ENCODE measurements at regions not wholly inside any gene's neighbourhood (a gene's known extent, or its start where the extent isn't known, plus 50 kb on each side); places are given as distances from the start of the nearest gene placed in this dataset.
"Not testable (repeated sequence)": the region's sequence is repeated elsewhere in the genome, so short reads cannot be mapped to it uniquely, and the experiment has no call there.

GRCh38 chr5:91484662-91485061, 101.5 kb upstream of the ARRDC3 start:
- H3K4me1 ChIP-seq (ENCODE audit: low read length), result no peaks in the 10 kb centered on the region
- H2AFZ ChIP-seq (ENCODE audit: low read depth, low read length), result no peak overlapping the region
- TF ChIP-seq EZH2phosphoT487 (IDR thresholded peaks at IDR 0.05; ENCODE audit: low read depth), result no peak
- TF ChIP-seq, protein P1, sequence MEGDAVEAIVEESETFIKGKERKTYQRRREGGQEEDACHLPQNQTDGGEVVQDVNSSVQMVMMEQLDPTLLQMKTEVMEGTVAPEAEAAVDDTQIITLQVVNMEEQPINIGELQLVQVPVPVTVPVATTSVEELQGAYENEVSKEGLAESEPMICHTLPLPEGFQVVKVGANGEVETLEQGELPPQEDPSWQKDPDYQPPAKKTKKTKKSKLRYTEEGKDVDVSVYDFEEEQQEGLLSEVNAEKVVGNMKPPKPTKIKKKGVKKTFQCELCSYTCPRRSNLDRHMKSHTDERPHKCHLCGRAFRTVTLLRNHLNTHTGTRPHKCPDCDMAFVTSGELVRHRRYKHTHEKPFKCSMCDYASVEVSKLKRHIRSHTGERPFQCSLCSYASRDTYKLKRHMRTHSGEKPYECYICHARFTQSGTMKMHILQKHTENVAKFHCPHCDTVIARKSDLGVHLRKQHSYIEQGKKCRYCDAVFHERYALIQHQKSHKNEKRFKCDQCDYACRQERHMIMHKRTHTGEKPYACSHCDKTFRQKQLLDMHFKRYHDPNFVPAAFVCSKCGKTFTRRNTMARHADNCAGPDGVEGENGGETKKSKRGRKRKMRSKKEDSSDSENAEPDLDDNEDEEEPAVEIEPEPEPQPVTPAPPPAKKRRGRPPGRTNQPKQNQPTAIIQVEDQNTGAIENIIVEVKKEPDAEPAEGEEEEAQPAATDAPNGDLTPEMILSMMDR (IDR thresholded peaks at IDR 0.05; ENCODE audit: low read depth, low read length), result no peak
- H3K79me2 ChIP-seq (ENCODE audit: low read length), result no peaks in the 10 kb centered on the region
- no peak overlapping the region for H3K9ac ChIP-seq (ENCODE audit: low read length)
- H3K27ac ChIP-seq (ENCODE audit: low read length), result no peak overlapping the region
- H3K36me3 ChIP-seq (replicated peaks; ENCODE audit: low read depth, low read length), result no peaks in the 10 kb centered on the region
- H3K4me3 ChIP-seq (ENCODE audit: low read length), result no peak overlapping the region
- no peaks in the 10 kb centered on the region for H3K27me3 ChIP-seq (ENCODE audit: low read depth, low read length)
- no peaks in the 10 kb centered on the region for H4K20me1 ChIP-seq (ENCODE audit: insufficient read depth, low read length)
- no peaks in the 10 kb centered on the region for H3K9me3 ChIP-seq (ENCODE audit: insufficient read depth, low read length)
- H3K4me2 ChIP-seq (ENCODE audit: low read length), result no peak overlapping the region

GRCh38 chr5:91479376-91479775, 96.3 kb upstream of the ARRDC3 start:
- H3K4me1 ChIP-seq (ENCODE audit: low read length); H2AFZ ChIP-seq (ENCODE audit: low read depth, low read length); H3K4me2 ChIP-seq (ENCODE audit: low read length); H3K4me3 ChIP-seq (ENCODE audit: low read length); H3K79me2 ChIP-seq (ENCODE audit: low read length); H4K20me1 ChIP-seq (ENCODE audit: insufficient read depth, low read length); H3K36me3 ChIP-seq (replicated peaks; ENCODE audit: low read depth, low read length); H3K27me3 ChIP-seq (ENCODE audit: low read depth, low read length); H3K9me3 ChIP-seq (ENCODE audit: insufficient read depth, low read length); H3K27ac ChIP-seq (ENCODE audit: low read length); H3K9ac ChIP-seq (ENCODE audit: low read length): not testable (repeated sequence)

DNA sequence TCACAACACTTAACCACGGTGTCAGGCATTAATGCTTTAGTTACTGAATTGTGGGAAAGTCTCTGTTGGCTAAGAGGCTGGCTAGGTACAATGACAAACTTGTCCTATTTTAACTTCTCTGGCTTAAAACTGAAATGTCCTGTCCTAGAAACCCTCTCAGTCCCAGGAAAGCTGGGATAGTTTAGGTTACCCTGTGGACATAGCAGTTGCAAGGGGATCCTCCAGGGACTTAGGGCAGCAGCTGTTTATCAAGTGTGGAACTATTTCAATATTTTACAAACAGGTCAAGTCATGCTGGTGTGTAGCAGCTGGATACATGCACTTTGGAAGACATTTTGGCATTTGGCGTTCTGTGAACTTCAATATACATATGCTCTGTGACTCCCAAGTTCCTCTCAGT, 95.0 kb upstream of the ARRDC3 start:
- Histone ChIP-seq H3K27ac (ENCODE audit: low read length) (no peak overlapping the region), H3K4me3 (ENCODE audit: low read length) (no peak overlapping the region), H3K79me2 (ENCODE audit: low read length) (no peaks in the 10 kb centered on the region), H3K36me3 (replicated peaks; ENCODE audit: low read depth, low read length) (no peaks in the 10 kb centered on the region), H4K20me1 (ENCODE audit: insufficient read depth, low read length) (no peaks in the 10 kb centered on the region), H3K27me3 (ENCODE audit: low read depth, low read length) (no peaks in the 10 kb centered on the region), H2AFZ (ENCODE audit: low read depth, low read length) (no peak overlapping the region), H3K9ac (ENCODE audit: low read length) (no peak overlapping the region), H3K4me2 (ENCODE audit: low read length) (no peak overlapping the region), H3K4me1 (ENCODE audit: low read length) (no peaks in the 10 kb centered on the region), H3K9me3 (ENCODE audit: insufficient read depth, low read length) (no peaks in the 10 kb centered on the region)
- TF ChIP-seq, protein P1 (IDR thresholded peaks at IDR 0.05; ENCODE audit: low read depth, low read length), result no peak
- TF ChIP-seq EZH2phosphoT487 (IDR thresholded peaks at IDR 0.05; ENCODE audit: low read depth), result no peak

GRCh38 chr5:91477408-91477807, 94.3 kb upstream of the ARRDC3 start:
- no peaks in the 10 kb centered on the region for H4K20me1 ChIP-seq (ENCODE audit: insufficient read depth, low read length)
- H3K4me2 ChIP-seq (ENCODE audit: low read length), result no peak overlapping the region
- H3K9ac ChIP-seq (ENCODE audit: low read length), result no peak overlapping the region
- H3K27ac ChIP-seq (ENCODE audit: low read length), result no peak overlapping the region
- no peaks in the 10 kb centered on the region for H3K4me1 ChIP-seq (ENCODE audit: low read length)
- H3K27me3 ChIP-seq (ENCODE audit: low read depth, low read length), result no peaks in the 10 kb centered on the region
- TF ChIP-seq, protein P1 (IDR thresholded peaks at IDR 0.05; ENCODE audit: low read depth, low read length), result no peak
- TF ChIP-seq EZH2phosphoT487 (IDR thresholded peaks at IDR 0.05; ENCODE audit: low read depth), result no peak
- H2AFZ ChIP-seq (ENCODE audit: low read depth, low read length), result no peak overlapping the region
- H3K79me2 ChIP-seq (ENCODE audit: low read length), result no peaks in the 10 kb centered on the region
- H3K36me3 ChIP-seq (replicated peaks; ENCODE audit: low read depth, low read length), result no peaks in the 10 kb centered on the region
- no peaks in the 10 kb centered on the region for H3K9me3 ChIP-seq (ENCODE audit: insufficient read depth, low read length)
- H3K4me3 ChIP-seq (ENCODE audit: low read length), result no peak overlapping the region

DNA sequence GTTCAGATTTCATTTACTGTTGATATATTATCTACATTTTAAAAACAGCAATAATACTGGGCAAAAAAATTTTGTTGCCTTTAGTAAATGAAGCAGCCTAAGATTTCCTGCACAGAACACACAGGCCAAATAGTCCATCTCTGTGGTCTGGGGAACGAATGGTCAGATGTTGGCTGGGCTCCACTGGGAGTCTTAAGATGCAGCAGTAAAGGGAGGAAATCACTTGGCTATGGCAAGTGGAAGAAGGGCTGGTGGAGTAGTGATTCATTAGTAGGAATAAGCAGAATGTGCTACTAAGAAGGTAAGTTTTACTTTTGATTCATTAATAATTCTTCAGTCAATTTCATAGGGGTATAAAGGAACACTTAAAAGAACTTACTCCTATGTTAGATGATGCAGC, 91.1 kb upstream of the ARRDC3 start:
- Histone ChIP-seq H3K4me2 (ENCODE audit: low read length) (no peak overlapping the region), H3K9me3 (ENCODE audit: insufficient read depth, low read length) (no peaks in the 10 kb centered on the region), H3K27me3 (ENCODE audit: low read depth, low read length) (no peaks in the 10 kb centered on the region), H3K27ac (ENCODE audit: low read length) (no peak overlapping the region), H3K36me3 (replicated peaks; ENCODE audit: low read depth, low read length) (no peaks in the 10 kb centered on the region), H4K20me1 (ENCODE audit: insufficient read depth, low read length) (no peaks in the 10 kb centered on the region), H3K9ac (ENCODE audit: low read length) (no peak overlapping the region), H2AFZ (ENCODE audit: low read depth, low read length) (no peak overlapping the region), H3K79me2 (ENCODE audit: low read length) (no peaks in the 10 kb centered on the region), H3K4me3 (ENCODE audit: low read length) (no peak overlapping the region), H3K4me1 (ENCODE audit: low read length) (no peaks in the 10 kb centered on the region)
- TF ChIP-seq, protein P1 (IDR thresholded peaks at IDR 0.05; ENCODE audit: low read depth, low read length), result no peak
- TF ChIP-seq EZH2phosphoT487 (IDR thresholded peaks at IDR 0.05; ENCODE audit: low read depth), result no peak

All from OCI-LY3 (cell line).